HG03103 (cell line): ENCODE measurements at regions not wholly inside any gene's neighbourhood (a gene's known extent, or its start where the extent isn't known, plus 50 kb on each side); places are given as distances from the start of the nearest gene placed in this dataset.
"Not testable (repeated sequence)": the region's sequence is repeated elsewhere in the genome, so short reads cannot be mapped to it uniquely, and the experiment has no call there.

Experiments used
- ATAC-seq: cut with Tn5 transposase; IDR thresholded peaks from one replicate; pipeline ENCODE4 v1.9.1; 2021; ENCODE audit warnings: low read depth; ENCODE audit not compliant: unreplicated experiment

DNA sequence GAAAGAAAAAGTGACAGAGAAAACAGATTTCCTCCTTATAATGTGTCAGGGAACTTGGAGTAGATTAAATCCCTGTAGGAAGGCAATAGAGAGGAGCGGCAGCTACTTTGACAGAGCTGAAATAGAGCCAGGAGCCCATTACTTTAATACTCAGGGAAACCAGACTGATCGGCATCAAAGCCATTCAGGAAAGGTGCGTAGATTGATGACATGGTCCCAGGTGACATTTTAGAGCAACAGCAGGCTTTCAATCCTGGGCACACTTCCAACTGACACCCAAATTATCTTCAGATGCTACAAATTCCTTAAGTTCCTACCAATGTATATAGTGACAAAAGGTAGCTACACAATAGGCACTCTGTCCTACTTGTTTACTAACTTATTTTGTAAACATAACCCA lies 821.5 kb downstream of the CDH8 start:
- ATAC-seq, result no peak

DNA sequence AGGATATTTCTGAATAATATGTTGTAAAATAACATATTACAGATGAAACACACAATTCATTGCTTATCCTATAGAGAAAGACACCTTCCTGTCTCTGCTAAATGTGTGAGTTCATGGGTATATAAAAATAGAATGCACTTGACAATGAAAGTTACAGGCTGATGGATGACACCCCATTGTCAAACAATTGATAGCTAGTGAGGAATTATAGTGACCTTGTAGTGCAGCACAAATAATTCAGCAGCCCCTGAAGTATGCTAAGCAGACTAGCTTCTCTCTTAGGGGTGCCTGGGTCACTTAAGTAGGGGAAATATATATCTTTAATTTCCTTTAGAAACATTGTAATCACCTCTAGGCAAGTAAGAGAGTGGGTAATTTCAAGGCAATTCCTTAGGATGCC lies 826.2 kb downstream of the CDH8 start:
- ATAC-seq, result no peak

DNA sequence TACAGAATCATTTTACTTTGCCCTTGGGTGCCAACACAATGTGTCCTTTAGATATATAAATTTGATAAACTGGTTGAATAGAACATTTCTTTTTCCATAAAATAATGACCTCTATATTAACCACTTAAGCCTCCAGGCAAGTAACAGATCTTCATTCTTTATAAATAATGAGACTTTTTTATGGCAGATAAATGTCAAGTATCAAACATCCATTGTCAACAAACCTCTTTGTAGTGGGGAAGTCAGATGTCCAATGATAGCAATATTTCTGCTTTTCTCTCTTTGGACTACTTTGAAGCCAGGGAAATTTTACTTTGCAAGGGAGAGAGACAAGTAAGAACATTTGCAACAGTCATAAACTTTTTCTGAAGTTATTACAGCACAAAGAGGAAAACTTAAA lies 841.2 kb downstream of the CDH8 start:
- no peak for ATAC-seq

DNA sequence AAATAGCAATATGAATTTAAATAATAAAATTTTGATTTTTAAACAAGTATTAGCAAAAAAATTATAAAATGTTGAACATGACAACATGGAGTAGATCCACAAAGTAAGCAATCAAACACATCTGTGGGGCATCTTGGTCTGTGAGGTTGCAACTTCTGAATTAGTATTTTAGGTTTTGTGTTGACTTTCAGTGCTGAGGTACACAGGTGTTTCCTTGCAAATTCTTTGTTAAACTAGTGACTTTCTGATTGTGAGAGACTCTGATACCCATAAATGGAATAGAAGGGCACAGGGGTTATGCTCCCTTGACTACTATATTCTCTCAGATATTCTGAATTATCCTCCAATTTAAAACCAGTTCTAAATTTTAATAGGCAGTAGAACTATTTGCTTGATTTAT lies 841.7 kb downstream of the CDH8 start:
- ATAC-seq, result no peak

DNA sequence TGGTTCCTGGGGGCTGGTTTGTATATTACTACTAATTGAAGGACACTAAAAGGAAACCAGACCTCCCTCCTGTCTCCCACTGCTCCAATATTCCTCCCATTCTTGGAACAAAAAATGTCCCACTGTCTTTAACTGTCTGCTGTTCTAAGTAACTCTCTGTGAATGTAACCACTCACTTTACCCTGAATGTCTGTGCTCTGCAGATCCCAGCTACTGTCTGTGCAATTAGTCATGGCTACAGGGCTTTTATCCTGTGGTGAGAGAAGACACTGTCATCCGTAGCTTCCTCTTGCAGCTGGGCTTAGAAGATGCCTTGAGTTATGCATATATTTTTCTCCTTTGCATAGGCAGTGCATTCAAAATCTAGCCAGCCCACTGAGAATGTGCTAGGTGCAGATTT lies 853.8 kb downstream of the CDH8 start:
- no peak for ATAC-seq

DNA sequence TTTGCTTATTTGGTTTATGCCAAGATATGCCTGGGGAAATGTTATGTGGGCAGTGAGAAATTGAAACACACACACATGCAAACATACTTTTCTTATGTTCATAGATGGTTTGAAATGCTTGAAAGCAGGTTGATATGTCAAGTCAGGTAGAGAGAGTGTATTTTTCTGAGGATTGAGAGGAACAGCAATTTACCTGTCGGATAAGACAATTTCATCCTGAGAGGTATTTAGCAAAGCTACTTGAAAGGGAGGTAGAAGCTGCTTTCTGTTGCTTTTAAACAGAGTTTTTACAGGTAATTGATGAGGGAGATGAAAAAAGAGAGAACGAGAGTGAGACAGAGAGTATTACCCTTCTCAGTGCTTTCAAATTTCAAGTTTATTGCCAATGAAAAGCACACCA lies 854.3 kb downstream of the CDH8 start:
- ATAC-seq, result no peak

- ATAC-seq, result no peak
Measured at GRCh38 chr16:61179561-61179960, 856.7 kb downstream of the CDH8 start.

DNA sequence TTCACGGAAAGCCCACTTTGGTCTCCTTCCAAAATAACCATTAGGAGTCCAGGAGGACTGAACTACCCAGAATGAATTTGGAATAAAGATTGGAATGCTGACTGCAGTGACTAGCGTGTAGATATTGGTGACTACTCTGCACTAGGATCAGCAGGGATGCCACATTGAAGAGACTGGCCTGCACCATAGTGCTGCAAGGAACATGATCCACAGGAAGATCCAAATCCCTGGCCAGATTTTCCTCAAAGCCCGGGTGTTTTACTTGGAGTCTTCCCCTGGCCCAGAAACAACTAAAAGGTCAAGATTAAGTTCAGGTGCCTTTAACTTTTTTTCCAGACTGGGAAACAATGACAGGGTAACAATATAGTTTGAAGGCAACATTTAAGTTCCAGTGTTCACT lies 870.4 kb downstream of the CDH8 start:
- ATAC-seq, result no peak

DNA sequence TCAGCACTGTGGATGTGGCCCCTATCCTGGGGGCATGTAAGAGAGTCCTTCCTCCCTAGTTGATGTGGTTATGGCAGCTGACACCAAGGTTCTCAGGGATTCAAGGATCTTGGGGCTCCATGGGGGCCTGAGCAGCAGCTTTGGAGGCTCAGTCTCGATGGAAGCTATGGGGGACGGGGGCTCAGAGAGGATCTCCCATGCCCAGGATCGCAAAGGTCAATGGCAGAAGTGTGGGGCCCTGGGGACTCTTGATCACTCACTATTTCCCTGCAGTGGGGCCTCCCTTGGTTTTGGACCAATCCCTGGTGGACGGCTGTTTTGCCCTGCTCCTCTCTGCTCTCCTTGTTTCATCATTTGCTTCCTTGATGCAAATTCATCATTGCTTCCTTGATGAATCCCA lies 885.9 kb downstream of the CDH8 start:
- no peak for ATAC-seq

- no peak for ATAC-seq
Measured at GRCh38 chr16:61149709-61150108, 886.5 kb downstream of the CDH8 start.

DNA sequence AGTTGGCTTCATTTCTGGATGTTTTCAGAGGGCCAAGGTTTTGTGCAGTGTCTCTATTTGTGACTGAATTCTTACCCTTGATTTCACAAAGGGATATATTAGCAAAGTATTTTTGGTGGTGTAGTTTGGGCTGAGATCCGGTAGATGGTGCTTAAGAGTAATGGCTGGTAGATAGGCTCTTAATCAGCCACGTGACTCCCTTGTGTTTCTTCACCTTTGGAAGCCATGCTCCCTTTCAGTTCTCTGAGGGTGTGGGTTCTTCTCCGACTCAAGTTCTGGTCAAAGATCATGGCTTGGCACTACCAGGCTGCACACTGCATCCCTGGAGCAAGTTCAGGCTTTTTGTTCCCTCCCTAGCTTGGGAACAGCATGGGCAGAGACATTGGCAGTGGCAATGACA lies 887.3 kb downstream of the CDH8 start:
- no peak for ATAC-seq

DNA sequence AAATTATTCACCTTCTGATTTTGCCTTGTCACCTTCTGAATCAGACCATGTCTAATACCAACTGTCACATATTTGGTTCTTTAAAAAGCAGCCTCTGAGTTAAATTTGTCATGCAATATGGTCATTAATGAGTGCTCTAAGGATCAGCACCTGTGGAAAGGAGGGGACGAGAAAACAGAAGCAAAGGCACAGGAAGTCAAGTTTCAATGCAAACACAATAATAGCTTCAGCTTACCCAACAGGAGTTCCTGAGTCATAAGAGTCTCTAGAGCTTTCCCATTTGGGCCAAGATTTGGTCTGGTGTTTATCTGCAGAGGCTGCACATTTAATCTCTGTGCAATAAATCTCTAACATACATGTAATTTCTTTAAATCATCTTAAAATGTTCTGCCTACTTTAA lies 889.8 kb downstream of the CDH8 start:
- no peak for ATAC-seq

DNA sequence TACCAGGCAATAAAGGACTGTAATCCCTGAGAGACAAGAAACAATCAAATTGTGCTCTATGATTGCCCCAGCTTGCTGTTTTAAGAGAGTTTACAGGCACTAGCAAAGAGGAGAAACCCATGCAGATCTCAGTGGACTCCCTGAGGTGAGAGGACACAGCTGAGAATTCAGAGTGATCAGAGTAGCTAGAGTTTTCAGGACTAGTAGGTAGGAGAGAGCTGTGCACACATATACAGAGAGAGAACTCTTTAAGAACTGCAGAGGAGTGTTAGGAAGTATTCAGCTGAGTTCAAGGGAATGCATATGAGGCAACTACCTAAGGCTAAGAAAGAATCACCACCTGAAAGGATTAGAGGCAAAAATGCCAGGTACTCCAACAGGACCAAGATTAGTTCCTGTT lies 904.8 kb downstream of the CDH8 start:
- no peak for ATAC-seq

GRCh38 chr16:61128545-61129323 lies 907.5 kb downstream of the CDH8 start:
- ATAC-seq, result no peak

DNA sequence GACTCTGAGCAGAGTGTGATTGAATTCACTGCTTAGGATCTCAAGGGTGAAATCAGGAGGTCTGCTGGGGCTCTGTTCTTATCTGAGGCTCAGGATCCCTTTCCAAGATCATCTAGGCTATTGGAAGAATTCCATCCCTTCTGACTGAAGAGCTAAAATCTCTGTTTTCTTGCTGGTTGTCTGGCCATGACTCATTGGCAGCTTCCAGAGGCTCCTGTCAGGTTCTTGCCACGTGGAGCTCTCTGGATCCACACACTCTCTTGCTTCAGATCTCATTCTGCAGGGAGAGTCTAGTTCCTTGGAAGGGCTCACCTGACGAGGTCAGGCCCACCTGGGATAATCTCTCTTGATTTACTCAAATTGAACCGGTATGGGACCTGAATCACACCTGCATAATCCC lies 930.7 kb downstream of the CDH8 start:
- no peak for ATAC-seq

GRCh38 chr16:61098505-61098904 lies 937.7 kb downstream of the CDH8 start:
- no peak for ATAC-seq

DNA sequence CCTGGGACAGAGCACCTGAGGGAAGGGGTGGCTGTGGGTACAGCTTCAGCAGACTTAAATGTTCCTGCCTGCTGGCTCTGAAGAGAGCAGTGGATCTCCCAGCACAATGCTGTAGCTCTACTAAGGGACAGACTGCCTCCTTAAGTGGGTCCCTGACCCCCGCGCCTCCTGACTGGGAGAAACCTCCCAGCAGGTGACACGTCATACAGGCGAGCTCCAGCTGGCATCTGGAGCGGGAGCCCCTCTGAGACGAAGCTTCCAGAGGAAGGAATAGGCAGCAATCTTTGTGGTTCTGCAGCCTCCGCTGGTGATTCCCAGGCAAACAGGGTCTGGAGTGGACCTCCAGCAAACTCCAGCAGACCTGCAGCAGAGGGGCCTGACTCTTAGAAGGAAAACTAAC lies 944.9 kb downstream of the CDH8 start:
- not testable (repeated sequence) for ATAC-seq

DNA sequence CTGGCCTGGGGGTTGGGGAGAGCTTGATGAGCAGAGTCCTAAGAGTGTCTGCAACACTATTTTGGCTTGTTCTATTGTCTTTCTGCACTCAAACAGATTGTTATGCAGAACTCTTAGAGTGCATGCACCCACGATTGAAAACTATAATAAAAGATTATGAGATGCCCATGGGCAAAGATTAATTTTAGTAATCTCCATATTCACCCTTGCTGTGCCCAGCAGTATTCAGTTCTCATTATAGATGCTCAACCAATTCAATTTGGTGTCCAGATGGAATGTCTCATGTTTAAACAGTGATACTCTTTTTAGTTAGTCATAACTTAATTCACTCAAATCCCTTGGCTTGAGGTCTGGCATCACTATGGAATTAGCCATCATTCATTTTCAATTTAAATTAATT lies 952.5 kb downstream of the CDH8 start:
- ATAC-seq, result no peak

DNA sequence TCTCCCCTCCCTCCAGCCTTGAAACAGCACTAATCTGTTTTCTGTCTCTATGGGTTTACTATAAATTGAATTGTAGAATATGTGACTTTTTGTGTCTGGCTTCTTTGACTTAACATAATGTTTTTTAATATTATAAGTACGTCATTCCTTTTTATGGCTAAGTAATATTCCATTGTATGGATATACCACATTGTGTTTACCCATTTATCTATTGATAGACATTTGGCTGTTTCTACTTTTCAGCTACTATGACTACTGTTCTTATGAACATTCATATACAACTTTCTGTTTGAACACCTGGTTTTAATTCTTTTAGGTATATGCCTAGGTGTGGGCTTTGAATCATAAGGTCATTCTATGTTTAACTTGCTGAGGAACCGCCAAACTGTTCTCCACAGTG lies 961.9 kb downstream of the CDH8 start:
- no peak for ATAC-seq

- ATAC-seq, result no peak
Measured at GRCh38 chr16:61057635-61058034, 978.6 kb downstream of the CDH8 start.

GRCh38 chr16:61050547-61050946 lies 985.7 kb downstream of the CDH8 start:
- no peak for ATAC-seq

DNA sequence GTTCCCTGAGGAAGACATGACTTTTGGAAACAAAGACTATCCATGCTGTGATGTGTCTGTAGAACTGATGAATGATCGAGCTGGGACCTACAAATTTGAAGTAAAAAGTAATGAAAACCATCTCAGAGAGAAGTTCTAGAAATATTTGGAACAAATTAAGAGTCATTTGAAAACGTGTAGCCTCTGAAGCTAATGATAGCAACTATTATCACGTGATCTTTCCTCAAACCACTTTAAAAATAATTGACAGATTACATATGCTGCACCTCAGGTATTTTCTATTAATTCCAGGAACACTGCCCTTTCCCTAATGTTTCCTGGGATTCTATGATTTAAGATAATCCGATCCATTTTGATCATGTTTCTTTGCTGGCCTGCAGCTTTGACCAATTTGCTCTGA lies 990.3 kb downstream of the CDH8 start:
- ATAC-seq, result no peak

DNA sequence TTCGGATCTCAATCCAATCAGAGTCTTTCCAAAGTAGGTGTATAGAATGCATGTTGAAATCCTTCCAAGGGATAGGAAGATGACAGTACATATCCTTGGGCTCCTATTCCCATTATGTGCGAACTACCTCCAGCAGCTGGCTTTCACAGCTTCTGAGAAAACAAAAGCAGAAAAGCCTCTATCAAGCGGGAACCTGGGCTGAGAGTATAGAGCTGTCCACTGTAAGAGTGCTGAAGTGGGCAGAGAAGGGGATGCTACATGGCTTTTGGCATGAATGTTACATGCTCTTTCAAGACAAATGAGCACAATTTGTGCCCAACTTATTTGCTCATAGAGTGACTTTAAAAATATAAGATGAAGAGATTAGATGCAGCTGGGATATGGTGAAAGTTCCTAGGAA lies 993.5 kb downstream of the CDH8 start:
- ATAC-seq, result no peak
